GM12874 (cell line): ENCODE measurements at regions not wholly inside any gene's neighbourhood (a gene's known extent, or its start where the extent isn't known, plus 50 kb on each side); places are given as distances from the start of the nearest gene placed in this dataset.

Experiments
- CTCF ChIP-seq: IDR thresholded peaks from 2 replicates; pipeline ENCODE4 v1.5.1; 2011; ENCODE audit warnings: low read depth, mild to moderate bottlenecking, control low read depth, low read length, moderate library complexity; ENCODE audit not compliant: insufficient read depth

- no peak for TF ChIP-seq CTCF
These were observed 68.8 kb upstream of the CHD2 start for GRCh38 chr15:92831336-92831654.

GRCh38 chr15:92831655-92832328 is 68.3 kb upstream of the CHD2 start:
- TF ChIP-seq CTCF: no peak

- no peak for TF ChIP-seq CTCF
These were observed 67.1 kb upstream of the CHD2 start for GRCh38 chr15:92833106-92833433.

- no peak for TF ChIP-seq CTCF
These were observed 66.4 kb upstream of the CHD2 start for GRCh38 chr15:92833493-92834271.

- no peak for TF ChIP-seq CTCF
These were observed 60.4 kb upstream of the CHD2 start for GRCh38 chr15:92839696-92840095.

- no peak for TF ChIP-seq CTCF
These were observed 60.0 kb upstream of the CHD2 start for GRCh38 chr15:92840149-92840548.

GRCh38 chr15:92843326-92843725 is 56.8 kb upstream of the CHD2 start:
- TF ChIP-seq CTCF: no peak

- TF ChIP-seq CTCF: no peak
These were observed 56.3 kb upstream of the CHD2 start for GRCh38 chr15:92843814-92844213.
